ENCODE measurements at regions not wholly inside any gene's neighbourhood (a gene's known extent, or its start where the extent isn't known, plus 50 kb on each side); places are given as distances from the start of the nearest gene placed in this dataset.

DNA sequence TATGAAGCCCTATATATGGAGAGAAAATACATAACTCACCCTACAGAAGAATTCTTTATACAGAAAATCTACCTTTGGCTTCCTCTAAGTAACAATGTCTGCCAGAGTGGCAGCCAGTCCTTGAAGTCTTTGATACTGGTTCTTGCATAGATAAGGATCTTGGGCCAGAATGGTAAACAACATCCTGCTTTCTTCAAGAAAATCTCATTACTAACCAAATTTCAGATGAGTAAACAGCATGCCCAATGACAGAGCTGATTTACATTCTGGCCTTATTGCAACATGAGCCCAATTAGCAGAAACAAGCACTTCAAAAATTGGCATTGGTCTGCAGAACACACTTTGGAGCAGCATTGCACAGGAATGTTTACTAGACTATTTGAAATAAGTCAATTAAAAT is 336.5 kb upstream of the ST6GAL2 start (continued):
- TF ChIP-seq SIN3A (IDR thresholded peaks at IDR 0.05; ENCODE audit: borderline replicate concordance in 2 of 2, control insufficient read depth in 1 of 2, low read depth in 2 of 2, low read length in 2 of 2) = no peak
- no peak for TF ChIP-seq ZNF212 (CRISPR knock-in tag; IDR thresholded peaks at IDR 0.05)
- TF ChIP-seq ARID2 (IDR thresholded peaks at IDR 0.05) = no peak

DNA sequence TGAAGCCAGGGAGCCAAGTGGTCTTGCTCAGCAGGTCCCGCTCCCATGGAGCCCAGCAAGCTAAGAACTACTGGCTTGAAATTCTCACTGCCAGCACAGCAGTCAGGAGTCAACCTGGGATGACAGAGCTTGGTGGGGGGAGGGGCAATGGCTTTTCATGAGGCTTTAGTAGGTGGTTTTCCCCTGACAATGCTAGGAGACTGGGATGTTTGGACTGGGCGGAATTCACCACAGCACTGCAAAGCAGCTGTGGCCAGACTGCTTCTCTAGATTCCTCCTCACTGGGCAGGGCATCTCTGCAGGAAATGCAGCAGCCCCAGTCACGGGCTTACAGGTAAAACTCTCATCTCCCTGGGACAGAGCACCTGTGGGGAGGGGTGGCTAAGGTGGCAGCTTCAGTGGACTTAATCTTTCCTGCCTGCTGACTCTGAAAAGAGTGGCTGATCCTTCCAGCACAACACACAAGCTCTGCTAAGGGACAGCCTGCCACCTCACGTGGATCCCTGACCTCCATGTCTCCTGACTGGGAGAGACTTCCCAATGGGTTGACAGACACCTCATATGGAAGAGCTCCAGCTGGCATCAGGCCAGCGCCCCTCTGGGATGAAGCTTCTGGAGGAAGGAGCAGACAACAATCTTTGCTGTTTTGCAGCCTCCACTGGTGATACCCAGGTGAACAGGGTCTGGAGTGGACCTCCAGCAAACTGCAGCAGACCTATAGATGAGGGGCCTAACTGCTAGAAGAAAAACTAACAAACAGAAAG is 349.7 kb upstream of the ST6GAL2 start:
- H2AFZ ChIP-seq (ENCODE audit: low read depth, low read length) = no peak overlapping the region
- H3K4me3 ChIP-seq = no peak overlapping the region
- CTCF ChIA-PET (ENCODE audit: low intra/inter-chr PET ratio) = no interaction called here
- H3K9me3 ChIP-seq (replicated peaks; ENCODE audit: control insufficient read depth, insufficient read depth, low read depth, low read length) = no peaks in the 10 kb centered on the region
- H3K27me3 ChIP-seq (ENCODE audit: control insufficient read depth in 2 of 2, insufficient read depth in 2 of 2, low read length in 2 of 2) = no peaks in the 10 kb centered on the region
- FAIRE-seq (no peak), ATAC-seq (no peak), DNase-seq (ENCODE audit: extremely low read depth in 1 of 4, low spot score in 3 of 4) (no peak)
- no peaks in the 10 kb centered on the region for H4K20me1 ChIP-seq (replicated peaks; ENCODE audit: control insufficient read depth, insufficient read depth, low read length)
- H3K79me2 ChIP-seq (ENCODE audit: control insufficient read depth, insufficient read depth, low read length) = no peaks in the 10 kb centered on the region
- 0% methylated on average over 5 of the region's 5 CpGs for WGBS (ENCODE audit: insufficient coverage, low coverage, missing lambda C conversion rate)
- BruUV-seq (replicated peaks) = no TSS peak
- no peak overlapping the region for H3K9ac ChIP-seq (ENCODE audit: insufficient read depth in 1 of 2, low read depth in 2 of 2, low read length in 2 of 2)
- in situ Hi-C loops (cut with MboI) (no loop called here), intact Hi-C loops (cut with micrococcal nuclease) (no loop called here)
- POLR2A ChIA-PET = no interaction called here
- no peak for TF ChIP-seq ZNF239 (CRISPR knock-in tag; IDR thresholded peaks at IDR 0.05)
- no peak overlapping the region for H3K27ac ChIP-seq (ENCODE audit: extremely low read depth, low read depth, low read length)
- no peaks in the 10 kb centered on the region for H3K4me1 ChIP-seq (replicated peaks in 1 of 2; ENCODE audit: control insufficient read depth in 2 of 2, insufficient read depth in 2 of 2, low read length in 2 of 2)
- H3K36me3 ChIP-seq (ENCODE audit: control insufficient read depth, insufficient read depth, low read length) = no peaks in the 10 kb centered on the region
- no peak overlapping the region for H3K4me2 ChIP-seq (ENCODE audit: insufficient read depth, low read length)
- no peaks in the 10 kb centered on the region for H3K9me1 ChIP-seq (ENCODE audit: control insufficient read depth, insufficient read depth, low read length)

DNA sequence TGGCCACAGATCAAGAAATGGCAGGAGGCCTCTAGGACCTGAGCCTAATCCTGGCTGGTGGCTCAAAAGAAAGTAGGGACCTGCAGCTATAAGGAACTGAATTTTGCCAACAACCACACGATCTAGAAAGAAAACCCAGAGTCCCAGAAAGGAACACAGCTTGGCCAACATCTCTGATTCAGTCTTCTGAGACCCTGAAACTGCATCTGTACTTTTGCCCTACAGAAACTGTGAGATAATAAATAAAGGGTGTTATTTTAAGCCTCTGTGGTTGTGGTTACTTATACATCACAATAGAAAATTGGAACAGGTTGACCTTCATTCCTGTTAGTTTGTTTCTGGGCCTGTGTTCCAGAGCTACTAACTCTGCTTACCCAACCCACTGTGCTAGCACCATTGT is 356.8 kb upstream of the ST6GAL2 start:
- in situ Hi-C loops (cut with MboI) = no loop called here
- Histone ChIP-seq H3K9me1 (ENCODE audit: control insufficient read depth, insufficient read depth, low read length) (no peaks in the 10 kb centered on the region), H4K20me1 (replicated peaks; ENCODE audit: control insufficient read depth, insufficient read depth, low read length) (no peaks in the 10 kb centered on the region), H3K4me3 (no peak overlapping the region), H3K79me2 (ENCODE audit: control insufficient read depth, insufficient read depth, low read length) (no peaks in the 10 kb centered on the region), H3K9me3 (replicated peaks; ENCODE audit: control insufficient read depth, insufficient read depth, low read depth, low read length) (peaks cover 2% of the 10 kb centered on the region; the same call in 1 of the 2 replicates), H3K4me2 (ENCODE audit: insufficient read depth, low read length) (no peak overlapping the region), H3K27ac (ENCODE audit: extremely low read depth, low read depth, low read length) (no peak overlapping the region), H3K27me3 (ENCODE audit: control insufficient read depth in 2 of 2, insufficient read depth in 2 of 2, low read length in 2 of 2) (no peaks in the 10 kb centered on the region), H3K4me1 (replicated peaks in 1 of 2; ENCODE audit: control insufficient read depth in 2 of 2, insufficient read depth in 2 of 2, low read length in 2 of 2) (no peaks in the 10 kb centered on the region), H3K36me3 (ENCODE audit: control insufficient read depth, insufficient read depth, low read length) (no peaks in the 10 kb centered on the region), H2AFZ (ENCODE audit: low read depth, low read length) (no peak overlapping the region), H3K9ac (ENCODE audit: insufficient read depth in 1 of 2, low read depth in 2 of 2, low read length in 2 of 2) (no peak overlapping the region)
- intact Hi-C loops (cut with micrococcal nuclease) = no loop called here
- ATAC-seq (no peak), DNase-seq (ENCODE audit: extremely low read depth in 1 of 4, low spot score in 3 of 4) (no peak), FAIRE-seq (no peak)
- POLR2A ChIA-PET = no interaction called here
- TF ChIP-seq, protein P1, sequence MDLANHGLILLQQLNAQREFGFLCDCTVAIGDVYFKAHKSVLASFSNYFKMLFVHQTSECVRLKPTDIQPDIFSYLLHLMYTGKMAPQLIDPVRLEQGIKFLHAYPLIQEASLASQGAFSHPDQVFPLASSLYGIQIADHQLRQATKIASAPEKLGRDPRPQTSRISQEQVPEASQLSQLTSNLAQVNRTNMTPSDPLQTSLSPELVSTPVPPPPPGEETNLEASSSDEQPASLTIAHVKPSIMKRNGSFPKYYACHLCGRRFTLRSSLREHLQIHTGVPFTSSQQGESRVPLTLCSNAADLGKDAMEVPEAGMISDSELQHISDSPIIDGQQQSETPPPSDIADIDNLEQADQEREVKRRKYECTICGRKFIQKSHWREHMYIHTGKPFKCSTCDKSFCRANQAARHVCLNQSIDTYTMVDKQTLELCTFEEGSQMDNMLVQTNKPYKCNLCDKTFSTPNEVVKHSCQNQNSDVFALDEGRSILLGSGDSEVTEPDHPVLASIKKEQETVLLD (IDR thresholded peaks at IDR 0.05) = no peak
- no peak for TF ChIP-seq SREBF2 (CRISPR knock-in tag; IDR thresholded peaks at IDR 0.05)
- TF ChIP-seq HNRNPL (IDR thresholded peaks at IDR 0.05; ENCODE audit: low read depth, low read length) = no peak
- TF ChIP-seq MAFF (IDR thresholded peaks at IDR 0.05; ENCODE audit: low read length) = no peak
- TF ChIP-seq SOX6 (IDR thresholded peaks at IDR 0.05) = no peak
- no peak for TF ChIP-seq ZNF217 (CRISPR knock-in tag; IDR thresholded peaks at IDR 0.05)
- TF ChIP-seq SP1 (CRISPR knock-in tag; IDR thresholded peaks at IDR 0.05) = no peak
- TF ChIP-seq ZNF347 (CRISPR knock-in tag; IDR thresholded peaks at IDR 0.05; ENCODE audit: low read depth) = no peak
- no TSS peak for BruUV-seq (replicated peaks)
- 0% methylated on average over 1 of the region's 1 CpG for WGBS (ENCODE audit: insufficient coverage, low coverage, missing lambda C conversion rate)
- CTCF ChIA-PET (ENCODE audit: low intra/inter-chr PET ratio) = no interaction called here

All from K562 (cell line).